ENCODE measurements at regions not wholly inside any gene's neighbourhood (a gene's known extent, or its start where the extent isn't known, plus 50 kb on each side); places are given as distances from the start of the nearest gene placed in this dataset.

- intact Hi-C loops (cut with DNase I) = no loop called here
- H3K27me3 ChIP-seq = no peaks in the 10 kb centered on the region
- H3K27ac ChIP-seq = no peak overlapping the region
- no peak for DNase-seq
- WGBS, 3 donors = 31 to 39% (median 33%) methylated on average over 3 of the region's 3 CpGs
- no peaks in the 10 kb centered on the region for H3K36me3 ChIP-seq
- TF ChIP-seq EP300 (IDR thresholded peaks at IDR 0.05) (no peak), POLR2A (IDR thresholded peaks at IDR 0.05) (no peak), CTCF (IDR thresholded peaks at IDR 0.05) (no peak)
- H3K9me3 ChIP-seq = no peaks in the 10 kb centered on the region
- H3K4me1 ChIP-seq (ENCODE audit: insufficient read depth) = no peaks in the 10 kb centered on the region
- H3K4me3 ChIP-seq = no peak overlapping the region
Measured at GRCh38 chr6:87897663-87898062, 150.0 kb upstream of the SPACA1 start.

GRCh38 chr6:87897013-87897412, 150.6 kb upstream of the SPACA1 start:
- H3K27me3 ChIP-seq = no peaks in the 10 kb centered on the region
- no peaks in the 10 kb centered on the region for H3K4me1 ChIP-seq (ENCODE audit: insufficient read depth)
- no peaks in the 10 kb centered on the region for H3K36me3 ChIP-seq
- H3K27ac ChIP-seq = no peak overlapping the region
- intact Hi-C loops (cut with DNase I) = no loop called here
- TF ChIP-seq POLR2A (IDR thresholded peaks at IDR 0.05) (no peak), EP300 (IDR thresholded peaks at IDR 0.05) (no peak), CTCF (IDR thresholded peaks at IDR 0.05) (no peak)
- DNase-seq = no peak
- no peak overlapping the region for H3K4me3 ChIP-seq
- no peaks in the 10 kb centered on the region for H3K9me3 ChIP-seq

DNA sequence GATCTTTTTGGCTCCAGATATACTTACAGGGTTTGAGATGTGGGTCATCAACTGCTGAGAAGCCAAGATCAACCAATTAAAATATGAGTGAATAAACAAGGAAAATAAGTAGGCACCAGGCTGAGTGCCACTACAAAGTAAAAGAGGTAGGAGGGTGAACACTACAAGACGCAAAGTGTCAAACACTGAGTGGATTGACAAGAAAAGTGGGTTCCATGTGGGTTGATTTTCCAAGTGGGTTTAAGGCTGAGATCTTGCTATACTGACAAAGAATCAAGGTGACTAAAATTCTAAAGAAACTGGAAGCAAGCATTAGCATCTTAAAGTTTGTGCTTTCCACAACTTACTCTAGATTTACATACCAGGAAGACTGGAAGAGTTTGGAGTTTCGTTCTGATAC, 160.4 kb upstream of the SPACA1 start:
- no peak for DNase-seq
- TF ChIP-seq EP300 (IDR thresholded peaks at IDR 0.05) (no peak), CTCF (IDR thresholded peaks at IDR 0.05) (no peak), POLR2A (IDR thresholded peaks at IDR 0.05) (no peak)
- Histone ChIP-seq H3K4me3 (no peak overlapping the region), H3K9me3 (no peaks in the 10 kb centered on the region), H3K27me3 (no peaks in the 10 kb centered on the region), H3K4me1 (ENCODE audit: insufficient read depth) (no peaks in the 10 kb centered on the region), H3K36me3 (no peaks in the 10 kb centered on the region), H3K27ac (no peak overlapping the region)
- intact Hi-C loops (cut with DNase I) = no loop called here
- 95 to 98% (median 97%) methylated on average over 2 of the region's 2 CpGs for WGBS, 3 donors

DNA sequence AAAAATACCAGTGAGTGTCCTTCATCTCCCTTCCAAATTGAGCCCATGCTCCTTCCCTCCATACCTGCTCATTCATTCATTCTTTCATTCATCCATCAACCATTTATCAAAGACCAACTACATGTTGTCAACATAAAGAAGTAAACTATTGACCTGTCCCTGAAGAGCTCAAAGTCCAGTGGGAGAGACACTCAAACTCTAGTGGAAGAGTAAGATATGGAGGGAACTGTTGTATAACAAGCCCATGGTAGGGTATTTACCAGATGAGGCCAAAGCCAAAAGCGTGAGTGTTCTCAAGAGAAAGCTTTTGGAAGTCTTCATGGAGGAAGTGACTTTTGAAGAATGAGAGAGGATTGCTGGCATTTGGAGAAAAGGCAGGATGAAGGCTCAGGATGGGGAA, 163.4 kb upstream of the SPACA1 start:
- TF ChIP-seq EP300 (IDR thresholded peaks at IDR 0.05) (no peak), POLR2A (IDR thresholded peaks at IDR 0.05) (no peak), CTCF (IDR thresholded peaks at IDR 0.05) (no peak)
- Histone ChIP-seq H3K27ac (no peak overlapping the region), H3K36me3 (no peaks in the 10 kb centered on the region), H3K27me3 (no peaks in the 10 kb centered on the region), H3K9me3 (no peaks in the 10 kb centered on the region), H3K4me3 (no peak overlapping the region), H3K4me1 (ENCODE audit: insufficient read depth) (no peaks in the 10 kb centered on the region)
- 91 to 95% (median 92%) methylated on average over 1 of the region's 1 CpG for WGBS, 3 donors
- no peak for DNase-seq
- intact Hi-C loops (cut with DNase I) = no loop called here

Data from ovary (tissue), 7 donors.